ENCODE measurements at regions not wholly inside any gene's neighbourhood (a gene's known extent, or its start where the extent isn't known, plus 50 kb on each side); places are given as distances from the start of the nearest gene placed in this dataset.

GRCh38 chr6:134456226-134456625, 138.3 kb upstream of the SGK1 start (continued):
- TF ChIP-seq ZNF79 (CRISPR knock-in tag; IDR thresholded peaks at IDR 0.05; ENCODE audit: low read depth) (no peak), ZNF184 (CRISPR knock-in tag; IDR thresholded peaks at IDR 0.05) (no peak), NFIX (CRISPR knock-in tag; IDR thresholded peaks at IDR 0.05; ENCODE audit: low read depth) (no peak)

GRCh38 chr6:134455319-134455718, 137.4 kb upstream of the SGK1 start:
- ChIA-PET CTCF (ENCODE audit: low intra/inter-chr PET ratio) (no interaction called here), POLR2A (interaction anchor here (0.9 to 1.9 kb wide), 2 partner anchors 9 to 85 kb away, joined by 3 to 4 read pairs; no protein-coding TSS in a partner anchor)
- intact Hi-C loops (cut with micrococcal nuclease), result loop anchor here (5.0 to 10.0 kb wide), 2 partner anchors 187 to 369 kb away; no protein-coding TSS in a partner anchor

More at GRCh38 chr6:134455319-134455718, 137.4 kb upstream of the SGK1 start:
- no peak overlapping the region for H3K4me2 ChIP-seq (ENCODE audit: insufficient read depth, low read length)
- H3K27ac ChIP-seq (ENCODE audit: extremely low read depth, low read depth, low read length), result no peak overlapping the region
- no peak for DNase-seq (ENCODE audit: extremely low read depth in 1 of 4, low spot score in 3 of 4)
- ATAC-seq, result no peak
- no peaks in the 10 kb centered on the region for H4K20me1 ChIP-seq (replicated peaks; ENCODE audit: control insufficient read depth, insufficient read depth, low read length)
- FAIRE-seq, result no peak
- no peak overlapping the region for H2AFZ ChIP-seq (ENCODE audit: low read depth, low read length)
- no peaks in the 10 kb centered on the region for H3K9me3 ChIP-seq (replicated peaks; ENCODE audit: control insufficient read depth, insufficient read depth, low read depth, low read length)
- no peak for TF ChIP-seq FOXJ3 (CRISPR knock-in tag; IDR thresholded peaks at IDR 0.05)
- TF ChIP-seq TAF9B (IDR thresholded peaks at IDR 0.05; ENCODE audit: partially characterized antibody), result no peak
- TF ChIP-seq WHSC1 (IDR thresholded peaks at IDR 0.05; ENCODE audit: low read length), result no peak
- no peak for TF ChIP-seq RBM17 (IDR thresholded peaks at IDR 0.05; ENCODE audit: borderline replicate concordance, low read depth, low read length)
- TF ChIP-seq STAG1 (CRISPR knock-in tag; IDR thresholded peaks at IDR 0.05; ENCODE audit: borderline replicate concordance), result no peak
- no peak for TF ChIP-seq E2F8 (IDR thresholded peaks at IDR 0.05; ENCODE audit: low read depth, partially characterized antibody)
- no peak for TF ChIP-seq ELF2 (CRISPR knock-in tag; IDR thresholded peaks at IDR 0.05)
- TF ChIP-seq RBM34 (IDR thresholded peaks at IDR 0.05; ENCODE audit: borderline replicate concordance, insufficient read depth, low read length), result no peak
- TF ChIP-seq MEF2D (tag; conservative IDR thresholded peaks at IDR 0.05; ENCODE audit: low read depth), result no peak
- H3K9me1 ChIP-seq (ENCODE audit: control insufficient read depth, insufficient read depth, low read length), result no peaks in the 10 kb centered on the region
- BruUV-seq (replicated peaks), result no TSS peak
- in situ Hi-C loops (cut with MboI), result no loop called here
- 2% methylated on average over 3 of the region's 3 CpGs for WGBS (ENCODE audit: insufficient coverage, low coverage, missing lambda C conversion rate)
- H3K4me1 ChIP-seq (replicated peaks in 1 of 2; ENCODE audit: control insufficient read depth in 2 of 2, insufficient read depth in 2 of 2, low read length in 2 of 2), result no peaks in the 10 kb centered on the region; a peak in 1 of 5 replicates
- no peaks in the 10 kb centered on the region for H3K27me3 ChIP-seq (ENCODE audit: control insufficient read depth in 2 of 2, insufficient read depth in 2 of 2, low read length in 2 of 2)
- H3K79me2 ChIP-seq (ENCODE audit: control insufficient read depth, insufficient read depth, low read length), result no peaks in the 10 kb centered on the region
- H3K36me3 ChIP-seq (ENCODE audit: control insufficient read depth, insufficient read depth, low read length), result no peaks in the 10 kb centered on the region
- no peak overlapping the region for H3K4me3 ChIP-seq
- H3K9ac ChIP-seq (ENCODE audit: insufficient read depth in 1 of 2, low read depth in 2 of 2, low read length in 2 of 2), result no peak overlapping the region
